Loucy (cell line): ENCODE measurements at regions not wholly inside any gene's neighbourhood (a gene's known extent, or its start where the extent isn't known, plus 50 kb on each side); places are given as distances from the start of the nearest gene placed in this dataset.

ENCODE experiments used
- EZH2phosphoT487 ChIP-seq: fragments of 200-600 bp; IDR thresholded peaks from 2 replicates; pipeline ENCODE4 v1.6.1; 2018; ENCODE audit warnings: antibody characterized with exemption, mild to moderate bottlenecking, moderate library complexity, borderline replicate concordance
- TF ChIP-seq, protein P1 (sequence below): fragments of 200-600 bp; sonication (generic); conservative IDR thresholded peaks from 2 replicates; pipeline ENCODE4 v1.5.1; 2014; ENCODE audit warnings: mild to moderate bottlenecking, antibody characterized with exemption, low read length

DNA sequence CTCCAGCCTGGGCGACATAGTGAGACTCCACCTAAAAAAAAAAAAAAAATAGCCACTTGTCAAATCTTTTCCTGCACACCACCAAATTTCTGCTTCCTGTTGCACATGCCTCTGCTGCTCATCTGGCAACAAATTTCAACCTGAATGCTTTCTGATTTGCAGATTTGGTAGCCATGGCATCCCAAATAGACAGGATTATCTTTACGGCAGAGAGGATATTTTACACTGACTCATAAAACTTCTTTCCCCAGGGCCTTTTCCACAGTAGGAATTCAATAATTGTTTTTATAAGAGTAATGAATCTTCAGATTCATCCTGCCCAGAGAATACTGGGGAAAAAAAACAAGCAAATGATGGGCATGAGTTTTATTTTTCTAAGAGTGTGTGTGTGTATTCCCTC, 264.6 kb downstream of the FRK start:
- TF ChIP-seq, protein P1, sequence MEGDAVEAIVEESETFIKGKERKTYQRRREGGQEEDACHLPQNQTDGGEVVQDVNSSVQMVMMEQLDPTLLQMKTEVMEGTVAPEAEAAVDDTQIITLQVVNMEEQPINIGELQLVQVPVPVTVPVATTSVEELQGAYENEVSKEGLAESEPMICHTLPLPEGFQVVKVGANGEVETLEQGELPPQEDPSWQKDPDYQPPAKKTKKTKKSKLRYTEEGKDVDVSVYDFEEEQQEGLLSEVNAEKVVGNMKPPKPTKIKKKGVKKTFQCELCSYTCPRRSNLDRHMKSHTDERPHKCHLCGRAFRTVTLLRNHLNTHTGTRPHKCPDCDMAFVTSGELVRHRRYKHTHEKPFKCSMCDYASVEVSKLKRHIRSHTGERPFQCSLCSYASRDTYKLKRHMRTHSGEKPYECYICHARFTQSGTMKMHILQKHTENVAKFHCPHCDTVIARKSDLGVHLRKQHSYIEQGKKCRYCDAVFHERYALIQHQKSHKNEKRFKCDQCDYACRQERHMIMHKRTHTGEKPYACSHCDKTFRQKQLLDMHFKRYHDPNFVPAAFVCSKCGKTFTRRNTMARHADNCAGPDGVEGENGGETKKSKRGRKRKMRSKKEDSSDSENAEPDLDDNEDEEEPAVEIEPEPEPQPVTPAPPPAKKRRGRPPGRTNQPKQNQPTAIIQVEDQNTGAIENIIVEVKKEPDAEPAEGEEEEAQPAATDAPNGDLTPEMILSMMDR: no peak
- no peak for TF ChIP-seq EZH2phosphoT487
